Ureter (tissue), 1 donor: ENCODE measurements at regions not wholly inside any gene's neighbourhood (a gene's known extent, or its start where the extent isn't known, plus 50 kb on each side); places are given as distances from the start of the nearest gene placed in this dataset.

Experiments used
- DNase-seq: peaks from one replicate; pipeline ENCODE4 v3.0.0-alpha.2; 2020; ENCODE audit warnings: low spot score
- donor health status: DM: yes; HTN: yes; CAD: no.

DNA sequence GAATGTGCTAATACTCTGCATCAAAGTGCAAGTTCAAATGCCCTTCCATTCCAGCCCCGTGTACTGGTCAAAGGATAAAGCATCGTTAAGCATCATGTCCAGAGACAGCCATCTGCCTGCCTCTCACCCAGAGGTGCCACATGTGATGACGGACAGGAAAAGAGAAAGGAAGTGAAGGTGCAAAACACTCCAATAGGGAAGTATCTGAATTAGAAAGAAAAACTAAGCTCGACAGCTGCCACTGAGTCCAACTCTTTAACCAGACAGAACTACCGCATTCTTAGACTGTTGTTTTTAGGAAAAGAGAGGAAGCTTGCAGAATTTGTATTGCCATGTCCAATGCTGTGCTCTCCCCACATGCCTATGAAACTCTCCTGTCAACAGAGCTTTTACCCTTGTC is 465.0 kb upstream of the SOX5 start:
- no peak for DNase-seq

DNA sequence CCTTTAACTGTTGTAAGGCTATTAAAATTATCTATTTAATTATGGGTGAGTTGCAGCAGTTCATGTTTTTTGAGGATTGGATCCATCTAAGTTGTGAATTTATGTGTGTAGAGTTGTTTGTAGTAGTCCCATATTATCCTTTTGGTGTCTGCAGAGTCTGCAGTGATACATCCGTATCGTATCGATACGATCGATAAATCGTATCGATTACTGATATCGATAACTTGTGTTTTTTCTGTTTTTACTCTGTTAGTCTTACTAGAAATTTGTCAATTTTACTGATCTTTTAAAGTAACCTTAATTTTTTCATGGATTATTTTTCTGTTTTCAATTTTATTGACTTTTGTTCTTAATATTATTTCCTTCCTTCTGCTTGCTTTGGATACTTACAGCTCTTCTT is 462.5 kb upstream of the SOX5 start:
- DNase-seq, result no peak

DNA sequence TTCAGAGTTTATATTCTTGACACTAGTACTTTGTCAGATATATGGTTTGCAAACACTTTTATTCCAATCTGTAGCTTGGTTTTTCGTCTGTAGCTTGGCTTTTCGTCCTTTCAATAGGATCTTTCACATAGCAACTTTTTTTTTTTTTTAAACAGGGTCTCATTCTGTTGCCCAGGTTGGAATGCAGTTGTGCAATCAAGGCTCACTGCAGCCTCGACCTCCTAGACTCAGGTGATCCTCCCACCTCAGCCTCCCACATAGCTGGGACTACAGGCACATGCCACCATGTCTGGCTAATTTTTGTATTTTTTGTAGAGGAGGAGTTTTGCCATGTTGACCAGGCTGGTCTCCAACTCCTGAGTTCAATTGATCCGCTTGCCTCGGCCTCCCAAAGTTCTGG is 460.4 kb upstream of the SOX5 start:
- DNase-seq, result no peak

DNA sequence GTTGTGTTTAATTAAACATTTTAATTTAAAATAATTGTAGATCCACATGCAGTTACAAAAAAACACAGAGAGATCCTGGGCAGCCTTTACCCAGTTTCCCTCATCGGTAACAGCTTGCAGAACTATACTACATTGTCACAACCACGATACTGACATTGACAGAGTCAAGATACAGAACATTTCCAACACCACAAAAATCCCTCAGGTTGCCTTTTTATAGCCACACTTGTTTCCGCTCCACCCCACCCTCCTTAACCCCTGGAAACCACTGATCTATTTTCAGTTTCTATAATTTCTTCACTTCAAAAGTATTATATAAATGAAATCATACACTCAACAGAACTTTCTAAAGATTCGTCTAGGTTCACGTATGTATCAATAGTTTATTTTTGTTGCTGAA is 458.8 kb upstream of the SOX5 start:
- DNase-seq, result no peak

DNA sequence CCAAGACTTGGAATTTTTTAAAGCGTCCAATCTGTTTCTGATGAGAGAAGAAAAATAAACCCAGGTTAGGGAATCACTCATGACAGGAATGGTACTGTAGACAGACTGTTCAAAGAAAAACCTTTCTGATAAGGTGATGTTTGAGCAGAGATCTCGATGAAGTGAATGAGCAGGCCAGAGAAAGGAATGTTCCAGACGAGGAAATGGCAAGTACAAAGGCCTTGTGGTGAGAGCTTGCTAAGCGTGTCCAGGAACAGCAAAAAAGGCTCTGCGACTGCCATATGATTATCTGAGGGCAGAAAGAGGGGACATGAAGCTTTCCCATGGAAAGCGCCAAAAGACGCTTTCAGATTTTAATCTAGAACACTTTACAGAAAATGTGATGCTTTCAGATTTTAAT is 458.4 kb upstream of the SOX5 start:
- no peak for DNase-seq

DNA sequence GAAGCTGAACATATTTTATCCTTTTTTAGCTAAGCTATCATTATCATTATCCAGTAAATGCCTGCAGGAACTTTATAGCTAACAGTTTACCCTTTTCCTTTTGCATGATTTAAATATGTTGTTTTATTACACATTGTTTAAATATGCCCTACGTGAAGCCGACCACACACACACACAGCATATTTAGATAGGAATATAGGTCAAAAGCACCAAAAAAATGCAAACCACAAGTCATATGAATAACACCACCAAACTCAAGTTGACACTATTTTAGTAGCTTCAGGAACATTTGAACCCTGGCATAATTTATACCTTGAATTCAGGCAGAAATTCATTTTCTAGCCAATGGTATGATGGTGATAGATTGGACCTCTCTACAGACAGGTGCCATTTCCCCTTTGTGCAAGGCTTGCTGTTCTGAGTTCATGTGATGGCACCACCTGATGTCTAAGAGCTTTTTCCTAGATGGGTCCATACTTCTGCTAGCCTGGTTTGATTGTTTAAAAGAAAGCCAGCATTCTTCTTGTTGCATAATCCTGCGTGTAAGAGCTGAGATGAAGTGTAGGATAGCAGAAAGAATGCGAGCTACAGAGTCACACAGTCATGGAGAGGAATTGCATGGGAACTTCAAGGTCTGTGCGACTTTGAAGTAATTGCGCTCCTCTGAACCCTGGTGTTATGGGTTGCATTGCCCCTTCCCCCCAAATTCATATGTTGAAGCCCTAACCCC is 454.8 kb upstream of the SOX5 start:
- no peak for DNase-seq

DNA sequence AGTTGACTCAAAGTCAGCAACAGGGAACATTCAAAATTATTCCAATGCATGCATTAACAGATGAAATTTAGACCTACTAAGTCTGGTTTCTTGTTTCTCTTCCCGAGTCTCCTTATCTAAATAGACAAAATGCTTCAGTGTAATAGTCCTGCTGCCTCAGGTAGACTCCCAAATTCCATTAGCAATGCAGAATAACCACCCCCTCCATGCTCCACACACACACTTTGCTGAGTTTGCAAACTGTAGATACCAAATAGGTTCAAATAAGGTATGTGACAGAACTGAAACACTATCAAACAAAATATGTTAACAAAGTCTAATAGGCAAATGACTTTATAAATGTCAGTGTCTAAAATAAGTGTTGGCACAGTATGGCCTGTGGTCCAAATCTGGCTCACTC is 451.1 kb upstream of the SOX5 start:
- DNase-seq, result no peak

DNA sequence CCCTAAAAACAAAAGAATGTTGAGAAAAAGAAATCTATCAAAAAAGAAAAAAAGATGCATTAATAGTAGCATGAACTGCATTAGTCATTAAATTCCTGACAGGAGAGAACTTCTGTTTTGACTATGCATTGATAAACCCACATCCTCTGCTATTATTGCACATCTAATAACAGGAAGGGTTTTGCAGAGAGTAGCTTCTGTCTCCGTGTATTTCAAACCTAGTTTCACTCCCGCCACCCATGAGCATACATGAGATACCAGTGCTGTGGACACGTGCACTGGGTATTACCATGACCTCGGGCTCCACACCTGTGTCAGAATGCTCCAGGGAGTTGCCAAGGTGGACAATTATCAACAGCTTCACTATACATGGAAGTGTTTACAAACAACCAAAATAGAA is 449.1 kb upstream of the SOX5 start:
- DNase-seq, result no peak

DNA sequence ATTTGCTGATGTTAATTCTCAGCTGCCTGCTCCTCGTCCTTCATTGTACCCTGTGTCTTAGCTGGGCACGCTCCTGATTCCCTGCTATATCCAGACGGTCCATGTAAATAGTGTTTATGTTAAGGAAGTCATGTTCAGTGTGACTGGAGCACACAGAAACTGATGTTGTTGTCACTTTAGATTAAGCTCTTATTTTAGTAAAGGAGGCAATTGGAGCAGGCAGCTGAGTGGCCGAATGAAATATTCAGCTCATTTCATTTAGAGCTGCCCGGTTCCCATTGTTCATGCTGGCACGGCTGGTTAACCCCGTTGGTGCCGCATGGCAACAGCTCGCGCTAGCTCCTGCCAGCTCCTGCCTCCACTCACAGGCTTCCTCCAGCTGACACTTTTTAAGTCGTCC is 446.8 kb upstream of the SOX5 start:
- DNase-seq, result no peak

DNA sequence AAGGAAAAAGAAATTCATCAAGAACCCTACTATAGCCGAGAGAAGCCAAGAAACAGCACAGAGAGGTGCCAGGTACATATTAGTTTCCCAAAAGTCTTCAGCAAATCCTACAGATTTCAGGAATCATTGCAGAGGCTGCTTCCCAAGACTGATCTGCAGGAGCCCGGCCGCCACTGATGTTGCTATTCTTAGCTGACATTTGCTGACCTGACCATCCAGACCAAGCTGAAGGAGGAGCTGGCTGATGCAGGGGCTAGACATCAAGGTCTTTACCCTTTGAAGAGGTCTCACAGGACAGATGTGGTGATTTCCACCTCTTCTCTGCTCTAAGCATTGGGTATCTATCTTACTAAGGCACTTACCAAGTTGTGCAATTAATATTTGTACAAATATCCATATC is 444.8 kb upstream of the SOX5 start:
- DNase-seq, result no peak

DNA sequence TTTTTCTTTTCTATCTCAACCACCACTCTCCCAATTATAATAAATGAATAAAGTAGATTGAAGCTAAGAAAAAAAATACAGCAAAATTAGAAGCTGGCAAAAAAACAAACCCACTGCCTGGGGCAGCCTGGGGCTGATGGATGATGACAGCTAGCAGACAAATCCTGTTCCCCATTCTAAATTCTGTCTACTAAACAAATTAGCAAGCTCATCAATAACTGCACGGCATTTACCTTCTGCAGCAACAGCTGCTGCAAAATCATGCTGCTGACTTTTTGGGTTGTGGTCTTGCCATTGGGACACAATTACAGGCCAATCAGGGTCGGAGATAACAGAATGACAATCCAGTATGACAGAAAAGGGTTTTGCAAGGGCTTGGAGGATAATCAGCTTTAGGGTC is 443.6 kb upstream of the SOX5 start:
- no peak for DNase-seq

DNA sequence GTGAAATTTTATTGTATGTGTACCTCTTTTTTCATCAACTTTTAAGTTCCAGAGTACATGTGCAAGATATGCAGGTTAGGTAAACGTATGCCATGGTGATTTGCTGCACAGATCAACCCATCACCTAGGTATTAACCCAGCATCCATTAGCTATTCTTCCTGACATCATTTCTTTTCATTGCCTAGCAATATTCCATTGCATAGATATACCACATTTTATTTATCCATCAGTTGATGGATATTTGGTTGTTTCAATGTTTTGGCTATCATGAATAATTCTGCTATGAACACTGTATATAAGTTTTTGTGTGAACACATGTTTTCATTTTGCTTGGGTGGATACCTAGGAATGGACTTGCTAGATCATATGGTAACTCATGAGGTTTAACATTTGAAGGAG is 439.9 kb upstream of the SOX5 start:
- no peak for DNase-seq

DNA sequence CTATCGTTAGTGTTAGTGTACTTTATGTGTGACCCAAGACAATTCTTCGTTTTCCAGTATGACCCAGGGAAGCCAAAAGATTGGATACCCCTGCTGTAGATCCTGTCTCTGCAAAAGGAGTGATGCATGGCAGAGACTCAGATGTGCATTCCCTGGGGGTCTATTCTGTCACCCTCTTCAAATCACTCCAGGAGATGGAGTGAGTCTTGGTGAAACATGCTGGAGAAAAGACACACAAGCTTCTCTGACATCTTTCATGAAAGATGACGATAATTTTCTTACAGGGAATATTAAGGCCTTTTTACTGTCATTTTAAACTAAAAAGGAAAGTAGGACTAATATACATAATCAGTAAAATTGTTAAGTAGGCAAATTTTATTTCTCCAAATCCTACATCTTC is 437.9 kb upstream of the SOX5 start:
- DNase-seq, result no peak

DNA sequence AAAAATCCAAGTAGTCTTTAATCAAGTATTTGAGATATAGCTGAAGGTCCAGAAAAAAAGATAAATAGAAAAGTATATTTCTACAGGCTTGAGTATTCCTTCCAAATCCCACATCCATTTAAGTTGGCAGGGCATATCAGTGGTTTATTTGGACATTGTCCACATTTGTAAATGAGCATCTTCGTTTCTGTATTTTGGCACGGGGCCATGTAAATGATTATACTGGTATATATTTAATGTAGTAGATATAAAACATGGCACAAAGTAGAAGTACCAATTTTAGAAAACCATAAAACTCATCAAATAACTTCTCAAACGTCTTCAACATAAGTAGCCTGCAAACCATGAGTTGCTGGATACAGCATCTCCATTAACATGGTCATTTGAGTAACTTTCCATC is 437.4 kb upstream of the SOX5 start:
- no peak for DNase-seq

DNA sequence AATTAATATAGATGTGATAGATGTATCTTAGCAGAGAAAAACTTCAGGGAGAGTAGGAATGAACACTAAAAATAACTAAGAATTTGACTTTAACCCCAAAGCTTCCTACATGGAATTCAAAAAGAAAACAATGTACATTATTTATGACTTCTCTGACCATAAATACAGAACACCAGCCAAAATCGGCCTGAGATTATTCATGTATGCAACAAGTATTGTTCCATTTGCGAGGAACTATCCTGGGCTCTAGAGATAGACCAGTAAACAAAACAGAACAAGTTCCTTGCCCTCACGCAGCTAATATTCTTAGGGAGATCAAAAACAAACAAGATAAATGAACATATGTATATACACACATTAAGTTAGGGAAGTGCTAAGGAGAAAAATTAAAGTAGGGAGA is 432.3 kb upstream of the SOX5 start:
- no peak for DNase-seq

DNA sequence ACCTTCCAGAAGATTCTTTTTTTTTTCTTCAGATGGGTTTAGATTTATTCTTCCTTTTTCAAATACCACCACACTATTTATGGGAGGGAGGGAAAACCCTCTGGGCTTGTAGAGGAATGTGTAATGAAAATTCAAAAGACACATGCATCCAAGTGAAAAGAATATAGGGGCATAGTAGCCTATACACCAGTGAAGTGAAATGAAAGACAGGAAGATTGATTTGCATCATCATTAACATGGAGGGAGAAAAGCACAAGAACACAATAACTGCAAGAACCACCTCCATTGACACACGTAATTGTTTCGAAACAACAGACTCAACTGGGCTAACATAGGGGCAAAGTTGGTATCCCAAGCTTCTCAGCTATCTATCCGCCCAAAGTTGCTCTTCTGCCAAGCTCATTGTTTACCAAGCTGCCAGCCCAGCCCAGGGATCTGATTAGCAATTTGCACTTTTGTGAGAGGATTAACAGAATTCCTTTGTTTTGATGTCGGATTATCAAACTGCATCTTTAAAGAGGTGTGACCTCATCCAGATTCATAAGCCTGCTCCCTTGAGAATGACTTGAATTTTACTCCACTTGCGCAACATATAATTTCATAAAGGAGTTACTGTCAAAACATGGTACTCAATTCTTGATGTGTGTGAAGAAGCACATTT is 430.5 kb upstream of the SOX5 start:
- no peak for DNase-seq

DNA sequence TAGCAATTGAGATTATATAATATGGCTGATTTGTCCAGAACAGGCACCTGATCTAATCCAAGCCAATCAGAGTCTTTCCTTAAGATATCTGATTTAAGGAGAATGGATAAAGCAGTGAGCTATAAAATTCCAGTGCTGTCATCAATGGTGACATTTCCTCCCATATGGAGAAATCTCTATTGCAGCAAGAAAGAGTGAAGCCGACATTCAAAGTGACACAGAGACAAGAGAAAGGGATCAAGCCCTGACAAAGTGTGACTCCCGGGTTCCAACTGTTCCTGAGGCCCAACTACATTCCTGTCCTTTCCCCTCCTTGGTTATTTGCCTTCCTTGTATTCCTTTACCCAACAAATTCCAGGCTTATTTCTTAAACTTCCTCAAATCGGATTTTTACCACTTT is 430.0 kb upstream of the SOX5 start:
- no peak for DNase-seq

DNA sequence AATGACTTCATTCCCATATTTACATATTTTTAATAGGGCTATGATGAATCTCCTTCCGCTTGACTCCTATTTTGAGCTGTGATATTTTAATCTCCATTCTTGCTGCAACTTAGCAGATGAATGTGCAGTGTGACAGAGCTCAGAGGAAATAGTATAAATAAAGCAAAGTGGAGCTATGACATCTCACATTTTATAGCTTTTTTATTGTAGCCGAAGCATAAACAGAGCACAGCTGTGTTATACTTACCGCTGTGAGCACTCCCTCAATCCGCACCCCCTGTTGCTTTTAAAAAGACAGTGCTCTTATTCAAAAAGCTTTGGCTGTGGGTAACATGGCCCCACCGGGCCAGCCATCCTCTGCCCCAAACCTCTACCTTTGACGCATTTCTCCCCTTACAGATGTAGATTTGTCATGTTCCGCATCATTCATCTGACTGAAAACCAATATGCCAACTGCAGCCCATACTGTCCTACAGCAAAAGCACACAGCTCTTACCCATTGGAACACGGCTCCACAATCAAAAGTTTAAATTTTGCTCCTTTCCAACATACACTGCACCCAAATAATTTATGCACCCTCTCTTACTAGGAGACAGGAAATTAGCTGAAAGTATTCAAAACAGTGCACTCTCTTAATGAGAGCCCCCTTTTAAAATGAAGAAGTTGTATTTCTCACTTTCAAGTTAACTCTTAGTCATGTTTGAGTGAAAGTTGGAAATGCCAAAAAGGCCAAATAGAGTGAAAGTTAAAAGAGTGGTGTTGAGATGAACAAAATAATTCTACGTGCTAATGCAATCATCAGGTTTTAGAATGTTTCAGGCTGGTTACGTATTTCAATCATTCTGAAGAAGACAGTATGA is 429.3 kb upstream of the SOX5 start:
- no peak for DNase-seq

DNA sequence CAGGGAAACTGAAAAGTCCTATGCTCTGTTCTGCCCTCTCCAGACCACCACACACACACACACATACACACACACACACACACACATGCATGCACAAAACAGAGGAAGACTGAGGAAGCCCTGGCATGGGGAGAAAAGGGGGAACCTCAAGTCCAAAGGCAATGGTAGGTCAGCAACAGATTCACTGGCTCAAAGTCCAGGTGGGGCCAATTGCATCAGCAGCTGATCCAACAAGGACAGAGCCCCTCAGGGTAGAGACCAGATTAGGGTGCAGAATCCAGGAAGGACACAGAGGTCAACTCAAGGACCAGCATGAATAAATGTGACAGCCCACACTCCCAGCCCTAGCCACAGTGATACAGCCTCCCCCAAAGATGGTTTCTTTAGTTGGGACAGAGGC is 425.0 kb upstream of the SOX5 start:
- DNase-seq, result no peak

DNA sequence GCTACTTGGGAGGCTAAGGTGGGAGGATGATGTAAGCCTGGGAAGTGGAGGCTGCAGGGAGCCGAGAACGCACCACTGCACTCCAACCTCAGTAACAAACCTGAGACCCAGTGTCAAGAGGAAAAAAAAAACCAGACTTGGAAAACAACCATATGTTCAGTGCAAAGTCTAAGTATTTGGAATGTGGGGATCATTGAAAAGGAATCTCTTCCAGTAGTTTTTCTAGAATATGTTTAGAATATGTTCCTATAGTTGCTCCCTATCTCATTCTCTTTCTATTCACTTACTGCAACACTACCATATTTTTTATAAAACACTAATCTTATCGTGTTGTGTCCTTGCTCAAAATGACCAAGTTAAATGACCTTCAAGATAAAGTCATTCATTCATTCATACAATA is 423.5 kb upstream of the SOX5 start:
- no peak for DNase-seq

DNA sequence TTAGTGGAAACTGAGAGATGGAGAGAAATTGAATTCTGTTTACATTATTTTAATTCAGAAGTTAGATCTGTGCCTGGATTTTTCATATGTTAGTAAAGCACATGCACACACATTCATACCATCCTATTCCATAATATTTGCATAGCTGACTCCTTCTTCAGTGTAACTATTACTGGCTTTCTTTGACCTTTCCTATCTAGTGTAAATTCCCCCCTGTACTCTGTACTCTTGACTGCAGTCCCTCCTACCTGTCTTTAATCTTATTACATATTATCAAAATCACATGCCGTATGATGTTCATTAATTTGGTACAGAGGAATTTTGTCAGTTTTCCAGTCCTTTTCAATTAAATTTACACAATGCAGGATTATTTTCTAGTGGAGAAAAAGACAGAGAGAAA is 417.0 kb upstream of the SOX5 start:
- DNase-seq, result no peak

DNA sequence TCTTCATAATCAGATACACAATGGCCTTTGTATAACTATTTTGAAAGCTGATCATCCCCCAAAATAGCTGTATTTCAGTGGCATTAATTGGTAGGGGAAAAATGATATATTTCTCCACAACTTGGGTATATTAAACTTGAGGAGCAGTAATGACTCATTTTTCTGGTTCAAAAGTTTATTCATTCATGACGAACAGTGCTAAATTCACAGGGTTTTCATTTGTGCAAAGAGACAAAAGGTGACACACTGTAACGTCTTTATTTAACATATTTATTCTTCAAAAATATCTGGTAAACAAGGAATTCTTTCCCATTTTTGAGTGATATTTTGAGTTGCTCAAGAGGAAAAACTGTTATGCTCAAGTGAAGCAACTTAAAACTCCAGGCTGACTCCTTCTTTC is 415.5 kb upstream of the SOX5 start:
- DNase-seq, result no peak

DNA sequence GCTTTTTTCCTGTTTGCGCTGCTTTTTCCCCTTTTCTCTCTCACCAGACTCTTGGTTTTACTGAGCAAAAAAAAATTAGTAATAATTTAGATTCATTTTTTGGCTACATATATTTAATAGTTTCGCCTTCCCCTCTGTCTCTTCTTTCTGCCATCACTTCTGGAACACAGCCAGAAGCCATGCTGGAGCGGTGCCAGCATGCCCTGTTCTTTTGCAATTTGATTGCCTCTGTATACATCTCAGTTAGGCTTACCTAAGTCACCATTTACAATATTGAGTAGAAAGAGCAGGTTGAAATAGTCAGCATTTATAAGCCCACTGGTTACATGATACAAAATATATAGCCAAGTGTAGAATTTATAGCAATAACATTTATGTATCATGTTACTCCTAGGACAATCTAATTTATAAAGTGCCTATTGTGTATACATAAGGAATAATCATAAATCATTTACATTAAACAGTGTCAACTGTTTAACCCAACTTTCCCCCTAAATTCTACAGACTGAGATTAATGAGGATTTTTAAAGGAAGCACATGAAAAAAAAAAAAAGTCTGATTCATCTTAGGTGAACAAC is 413.8 kb upstream of the SOX5 start:
- no peak for DNase-seq
